CD4-positive, CD25-positive, alpha-beta regulatory T cell (primary cell): ENCODE measurements at regions not wholly inside any gene's neighbourhood (a gene's known extent, or its start where the extent isn't known, plus 50 kb on each side); places are given as distances from the start of the nearest gene placed in this dataset.

ENCODE experiments used
- ATAC-seq, 2 donors: fragments of 150-1000 bp; cut with Tn5 transposase; one replicate each; pipeline ENCODE4 v1.10.0; 2021; ENCODE audit warnings: low read depth in 2 of 2, moderate number of reproducible peaks in 2 of 2, moderate library complexity in 1 of 2
- DNase-seq, 3 donors: peaks; one replicate each; pipeline versions ENCODE4 v3.0.0 to v3.0.0-alpha.2; 2012 to 2022; ENCODE audit warnings: mixed read lengths in 1 of 3
- H3K27ac ChIP-seq: one replicate; pipeline ENCODE4 v1.7.0; 2013; ENCODE audit warnings: mild to moderate bottlenecking, low read length; ENCODE audit not compliant: insufficient read depth, poor library complexity, severe bottlenecking
- H3K27me3 ChIP-seq: one replicate; pipeline ENCODE4 v1.7.0; 2013; ENCODE audit warnings: low read length; ENCODE audit not compliant: control insufficient read depth, insufficient read depth
- H3K36me3 ChIP-seq: one replicate; pipeline ENCODE4 v1.7.0; 2013; ENCODE audit warnings: mild to moderate bottlenecking, low read length, moderate library complexity; ENCODE audit not compliant: control insufficient read depth, insufficient read depth
- H3K4me1 ChIP-seq: 2 replicates; pipeline ENCODE4 v1.7.0; 2013; ENCODE audit warnings: mild to moderate bottlenecking, low read length; ENCODE audit not compliant: insufficient read depth, control insufficient read depth, poor library complexity, severe bottlenecking
- H3K4me3 ChIP-seq: one replicate; pipeline ENCODE4 v1.7.0; 2013; ENCODE audit warnings: low read depth, mild to moderate bottlenecking, low read length, moderate library complexity
- H3K9me3 ChIP-seq, 2 experiments: 1 replicate in 1 of 2; 2 replicates in 1 of 2; pipeline ENCODE4 v1.7.0; 2013; ENCODE audit warnings: low read length in 2 of 2, mild to moderate bottlenecking in 1 of 2, moderate library complexity in 1 of 2; ENCODE audit not compliant: control insufficient read depth in 2 of 2
- H3K27ac Mint-ChIP-seq, 3 donors: one replicate each; pipeline ENCODE4 v1.8.0; 2020 to 2022; ENCODE audit warnings: mild to moderate bottlenecking in 3 of 3, mixed read lengths in 3 of 3, moderate library complexity in 2 of 3
- H3K27me3 Mint-ChIP-seq: one replicate; pipeline ENCODE4 v1.8.0; 2022; ENCODE audit warnings: mild to moderate bottlenecking, mixed read lengths
- H3K36me3 Mint-ChIP-seq: one replicate; pipeline ENCODE4 v1.8.0; 2020; ENCODE audit warnings: mixed read lengths
- H3K4me1 Mint-ChIP-seq, 4 donors: one replicate each; pipeline ENCODE4 v1.8.0; 2020 to 2022; ENCODE audit warnings: mixed read lengths in 4 of 4, mild to moderate bottlenecking in 1 of 4
- H3K4me3 Mint-ChIP-seq, 4 donors: one replicate each; pipeline ENCODE4 v1.8.0; 2020 to 2022; ENCODE audit warnings: mild to moderate bottlenecking in 4 of 4, mixed read lengths in 4 of 4, moderate library complexity in 3 of 4
- H3K9me3 Mint-ChIP-seq, 7 donors: one replicate each; pipeline ENCODE4 v1.8.0; 2020 to 2022; ENCODE audit warnings: mixed read lengths in 7 of 7, mild to moderate bottlenecking in 3 of 7, moderate library complexity in 2 of 7

DNA sequence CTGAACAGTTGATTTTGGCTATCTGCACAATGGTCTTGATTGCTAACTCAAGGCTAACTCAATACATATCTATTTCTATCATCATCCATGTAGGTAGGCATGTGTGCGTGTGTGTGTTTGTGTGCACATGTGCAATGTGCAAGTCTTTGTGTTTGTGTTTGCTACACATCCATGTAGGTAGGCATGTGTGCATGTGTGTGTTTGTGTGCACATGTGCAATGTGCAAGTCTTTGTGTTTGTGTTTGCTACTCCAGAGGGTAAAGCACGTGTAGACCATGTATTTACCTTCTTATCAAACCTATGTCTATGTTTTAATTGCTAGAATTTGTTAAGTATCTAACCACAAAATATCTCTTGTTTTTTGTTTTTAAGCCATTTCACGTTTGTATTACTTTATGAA lies 962.6 kb downstream of the LRFN5 start:
- no peak overlapping the region for H3K4me3 Mint-ChIP-seq
- H3K27me3 Mint-ChIP-seq: no peaks in the 10 kb centered on the region
- peaks cover 0 to 21% of the 10 kb centered on the region in 2 experiments for H3K9me3 ChIP-seq

GRCh38 chr14:42565556-42565955 lies 958.9 kb downstream of the LRFN5 start:
- Mint-ChIP-seq H3K4me3 (no peak overlapping the region), H3K9me3 (peaks cover 0 to 19% (median 5%) of the 10 kb centered on the region in 7 donors), H3K27me3 (no peaks in the 10 kb centered on the region), H3K4me1 (no peaks in the 10 kb centered on the region), H3K27ac (no peak overlapping the region), H3K36me3 (no peaks in the 10 kb centered on the region)
- ATAC-seq (no peak), DNase-seq (no peak)
- Histone ChIP-seq H3K27ac (no peak overlapping the region), H3K36me3 (no peaks in the 10 kb centered on the region), H3K4me3 (no peak overlapping the region), H3K4me1 (no peaks in the 10 kb centered on the region), H3K9me3 (peaks cover 0 to 6% of the 10 kb centered on the region in 2 experiments), H3K27me3 (no peaks in the 10 kb centered on the region)

More for the DNA sequence above, 962.6 kb downstream of the LRFN5 start:
- Mint-ChIP-seq H3K9me3 (peaks cover 0 to 32% (median 8%) of the 10 kb centered on the region in 7 donors), H3K27ac (no peak overlapping the region), H3K4me1 (no peaks in the 10 kb centered on the region), H3K36me3 (no peaks in the 10 kb centered on the region)
- no peaks in the 10 kb centered on the region for H3K27me3 ChIP-seq
- no peak for DNase-seq
- no peak overlapping the region for H3K27ac ChIP-seq
- H3K4me1 ChIP-seq: no peaks in the 10 kb centered on the region
- ATAC-seq: no peak
- H3K36me3 ChIP-seq: no peaks in the 10 kb centered on the region
- no peak overlapping the region for H3K4me3 ChIP-seq

DNA sequence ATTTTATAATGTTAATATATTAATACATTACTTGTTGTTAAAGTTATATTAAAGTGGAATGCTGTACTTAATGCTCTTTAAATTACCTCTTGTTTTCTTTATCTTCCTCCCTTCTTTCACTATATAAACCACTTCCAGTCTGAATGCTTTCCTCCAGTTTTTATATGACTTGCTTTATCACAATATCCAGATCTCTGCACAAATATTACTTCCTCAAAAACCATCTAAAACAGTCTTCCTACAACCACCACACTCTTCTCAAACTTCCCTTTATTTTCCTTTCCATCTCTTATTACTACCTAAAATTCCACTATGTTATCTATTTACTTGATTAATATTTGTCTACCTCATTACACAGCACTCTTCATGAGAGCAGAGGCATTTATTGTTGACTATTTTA lies 956.6 kb downstream of the LRFN5 start:
- peaks cover 0 to 19% (median 5%) of the 10 kb centered on the region in 7 donors for H3K9me3 Mint-ChIP-seq

DNA sequence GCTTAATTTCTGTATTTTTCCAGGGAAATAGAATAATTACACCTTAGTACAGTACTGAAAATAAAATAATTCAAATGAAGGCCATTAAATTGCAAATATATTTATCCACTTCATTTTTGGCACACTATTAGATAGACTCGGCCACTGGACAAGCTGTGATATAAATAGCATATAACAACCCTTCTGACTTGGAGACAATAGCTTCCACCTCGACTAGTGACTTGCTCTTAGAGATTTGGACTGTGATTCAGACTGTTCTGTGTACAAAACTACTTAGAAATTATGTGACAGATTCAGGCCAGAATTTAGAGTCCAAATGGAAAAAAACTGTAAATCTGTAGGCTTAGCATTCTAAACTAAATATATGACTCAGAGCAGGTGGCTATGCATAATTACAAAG lies 949.9 kb downstream of the LRFN5 start:
- H3K4me3 ChIP-seq: no peak overlapping the region
- no peak overlapping the region for H3K4me3 Mint-ChIP-seq
- no peaks in the 10 kb centered on the region for H3K36me3 ChIP-seq
- no peaks in the 10 kb centered on the region for H3K36me3 Mint-ChIP-seq
- H3K27me3 Mint-ChIP-seq: no peaks in the 10 kb centered on the region
- H3K27me3 ChIP-seq: no peaks in the 10 kb centered on the region
- peaks cover 0 to 15% (median 2%) of the 10 kb centered on the region in 7 donors for H3K9me3 Mint-ChIP-seq
- DNase-seq (no peak), ATAC-seq (no peak)
- peaks cover 7 to 9% of the 10 kb centered on the region in 2 experiments for H3K9me3 ChIP-seq
- no peaks in the 10 kb centered on the region for H3K4me1 Mint-ChIP-seq
- H3K27ac Mint-ChIP-seq: no peak overlapping the region
- no peaks in the 10 kb centered on the region for H3K4me1 ChIP-seq
- no peak overlapping the region for H3K27ac ChIP-seq

More for the DNA sequence above, 956.6 kb downstream of the LRFN5 start:
- Histone ChIP-seq H3K9me3 (peaks cover 0 to 9% of the 10 kb centered on the region in 2 experiments), H3K4me3 (no peak overlapping the region), H3K36me3 (no peaks in the 10 kb centered on the region), H3K27ac (no peak overlapping the region), H3K4me1 (no peaks in the 10 kb centered on the region), H3K27me3 (no peaks in the 10 kb centered on the region)
- H3K4me1 Mint-ChIP-seq: no peaks in the 10 kb centered on the region
- no peaks in the 10 kb centered on the region for H3K27me3 Mint-ChIP-seq
- H3K27ac Mint-ChIP-seq: no peak overlapping the region
- no peaks in the 10 kb centered on the region for H3K36me3 Mint-ChIP-seq
- ATAC-seq (no peak), DNase-seq (no peak)
- no peak overlapping the region for H3K4me3 Mint-ChIP-seq

- Mint-ChIP-seq H3K4me1 (no peaks in the 10 kb centered on the region), H3K27me3 (no peaks in the 10 kb centered on the region)
These were observed 948.7 kb downstream of the LRFN5 start for GRCh38 chr14:42555365-42555764.

DNA sequence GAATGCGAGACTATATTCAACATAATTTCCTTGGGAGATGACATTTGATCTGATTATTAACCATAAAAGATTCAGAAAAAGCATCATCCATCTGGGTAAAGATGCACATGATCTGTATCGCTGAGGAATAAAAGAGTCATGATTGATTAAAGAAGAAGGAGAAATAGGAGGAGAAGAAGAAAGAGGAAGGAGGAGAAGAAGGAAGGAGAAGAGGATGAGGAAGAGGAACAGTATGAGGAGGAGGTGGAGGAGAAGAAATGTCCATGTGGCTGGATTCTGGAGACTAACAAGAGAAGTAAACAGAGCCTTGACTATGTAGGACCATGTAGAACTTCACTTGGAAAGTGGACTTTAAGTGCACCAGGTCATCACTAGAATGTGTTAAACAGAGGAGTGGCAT lies 947.4 kb downstream of the LRFN5 start:
- Mint-ChIP-seq H3K4me1 (no peaks in the 10 kb centered on the region), H3K27me3 (no peaks in the 10 kb centered on the region), H3K4me3 (no peak overlapping the region), H3K27ac (no peak overlapping the region), H3K9me3 (peaks cover 0 to 11% (median 2%) of the 10 kb centered on the region in 7 donors), H3K36me3 (no peaks in the 10 kb centered on the region)
- H3K9me3 ChIP-seq: peaks cover 2 to 7% of the 10 kb centered on the region in 2 experiments
- H3K4me3 ChIP-seq: no peak overlapping the region
- DNase-seq (no peak), ATAC-seq (no peak)
- no peaks in the 10 kb centered on the region for H3K36me3 ChIP-seq
- no peaks in the 10 kb centered on the region for H3K4me1 ChIP-seq
- no peaks in the 10 kb centered on the region for H3K27me3 ChIP-seq
- no peak overlapping the region for H3K27ac ChIP-seq

More at GRCh38 chr14:42555365-42555764, 948.7 kb downstream of the LRFN5 start:
- Histone ChIP-seq H3K4me3 (no peak overlapping the region), H3K27me3 (no peaks in the 10 kb centered on the region), H3K9me3 (peaks cover 7 to 9% of the 10 kb centered on the region in 2 experiments), H3K36me3 (no peaks in the 10 kb centered on the region), H3K4me1 (no peaks in the 10 kb centered on the region), H3K27ac (no peak overlapping the region)
- DNase-seq (no peak), ATAC-seq (no peak)
- Mint-ChIP-seq H3K27ac (no peak overlapping the region), H3K36me3 (no peaks in the 10 kb centered on the region), H3K9me3 (peaks cover 0 to 15% (median 2%) of the 10 kb centered on the region in 7 donors), H3K4me3 (no peak overlapping the region)

DNA sequence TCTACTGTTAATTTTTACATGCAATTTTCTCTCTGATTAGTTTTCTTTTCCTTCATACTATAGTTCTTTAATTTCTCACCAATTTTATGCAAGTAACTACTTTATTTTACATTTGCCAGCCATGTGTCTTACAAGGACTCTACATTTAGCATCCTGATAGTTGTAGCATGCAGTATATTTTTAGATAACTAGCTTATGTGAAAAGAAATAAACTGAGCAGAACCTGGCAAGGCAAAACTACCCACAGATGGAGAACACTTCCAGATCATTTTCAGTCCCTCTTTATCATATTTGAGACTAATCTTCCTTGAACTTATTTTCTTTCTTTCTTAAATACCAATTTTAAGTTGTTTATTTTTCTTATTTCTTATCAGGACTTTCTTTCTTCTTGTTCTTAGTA lies 943.6 kb downstream of the LRFN5 start:
- no peaks in the 10 kb centered on the region for H3K4me1 ChIP-seq
- H3K27ac ChIP-seq: no peak overlapping the region
- H3K36me3 Mint-ChIP-seq: no peaks in the 10 kb centered on the region
- no peak for ATAC-seq
- no peak overlapping the region for H3K4me3 ChIP-seq
- no peak overlapping the region for H3K27ac Mint-ChIP-seq
- H3K4me3 Mint-ChIP-seq: no peak overlapping the region
- no peaks in the 10 kb centered on the region for H3K4me1 Mint-ChIP-seq
- no peaks in the 10 kb centered on the region for H3K27me3 Mint-ChIP-seq
- H3K9me3 Mint-ChIP-seq: peaks cover 0 to 14% (median 3%) of the 10 kb centered on the region in 7 donors
- no peaks in the 10 kb centered on the region for H3K36me3 ChIP-seq
- H3K27me3 ChIP-seq: no peaks in the 10 kb centered on the region
- peaks cover 0 to 9% of the 10 kb centered on the region in 2 experiments for H3K9me3 ChIP-seq
- DNase-seq: no peak

DNA sequence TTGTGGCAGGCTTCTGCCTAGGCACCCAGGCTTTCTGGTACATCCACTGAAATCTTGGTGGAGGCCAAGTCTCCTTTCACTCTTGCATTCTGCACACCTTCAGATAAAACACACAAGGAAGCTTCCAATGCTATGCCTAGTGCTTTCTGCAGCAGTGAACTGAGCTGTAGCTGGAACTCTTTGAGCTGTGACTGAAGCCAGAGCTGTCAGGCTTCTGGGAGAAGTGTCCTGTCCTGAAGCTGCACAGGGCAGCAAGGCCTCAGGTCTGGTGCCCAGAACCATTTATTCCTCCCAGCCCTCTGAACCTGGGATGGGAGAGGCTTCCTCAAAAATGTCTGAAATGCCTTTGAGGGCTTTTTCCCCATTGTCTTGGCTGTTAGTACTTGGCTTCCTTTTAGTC lies 941.7 kb downstream of the LRFN5 start:
- Mint-ChIP-seq H3K4me3 (no peak overlapping the region), H3K27me3 (no peaks in the 10 kb centered on the region), H3K4me1 (no peaks in the 10 kb centered on the region), H3K9me3 (peaks cover 0 to 25% (median 2%) of the 10 kb centered on the region in 7 donors), H3K36me3 (no peaks in the 10 kb centered on the region), H3K27ac (no peak overlapping the region)
- Histone ChIP-seq H3K36me3 (no peaks in the 10 kb centered on the region), H3K9me3 (peaks cover 0 to 5% of the 10 kb centered on the region in 2 experiments), H3K27ac (no peak overlapping the region), H3K27me3 (no peaks in the 10 kb centered on the region), H3K4me3 (no peak overlapping the region), H3K4me1 (no peaks in the 10 kb centered on the region)
- ATAC-seq (no peak), DNase-seq (no peak)
